HG02642 (cell line): ENCODE measurements at regions not wholly inside any gene's neighbourhood (a gene's known extent, or its start where the extent isn't known, plus 50 kb on each side); places are given as distances from the start of the nearest gene placed in this dataset.

Experiments used
- ATAC-seq: cut with Tn5 transposase; IDR thresholded peaks from one replicate; pipeline ENCODE4 v1.9.1; 2021; ENCODE audit warnings: mild to moderate bottlenecking; ENCODE audit not compliant: unreplicated experiment, poor library complexity

GRCh38 chr3:154976072-154976983 is 103.8 kb upstream of the MME start:
- ATAC-seq: no peak

GRCh38 chr3:154973851-154974250 is 106.3 kb upstream of the MME start:
- no peak for ATAC-seq

GRCh38 chr3:154972951-154973350 is 107.2 kb upstream of the MME start:
- no peak for ATAC-seq

- ATAC-seq: no peak
Measured at GRCh38 chr3:154971771-154972326, 108.3 kb upstream of the MME start.

- no peak for ATAC-seq
Measured at GRCh38 chr3:154971341-154971740, 108.8 kb upstream of the MME start.

GRCh38 chr3:154970797-154971196 is 109.3 kb upstream of the MME start:
- ATAC-seq: no peak

GRCh38 chr3:154969366-154969765 is 110.8 kb upstream of the MME start:
- no peak for ATAC-seq

GRCh38 chr3:154967090-154967489 is 113.0 kb upstream of the MME start:
- ATAC-seq: no peak

- ATAC-seq: no peak
Measured at GRCh38 chr3:154956815-154957214, 123.3 kb upstream of the MME start.

- ATAC-seq: no peak
Measured at GRCh38 chr3:154955907-154956533, 124.1 kb upstream of the MME start.

GRCh38 chr3:154954757-154955156 is 125.4 kb upstream of the MME start:
- no peak for ATAC-seq

- ATAC-seq: no peak
Measured at GRCh38 chr3:154953538-154953937, 126.6 kb upstream of the MME start.

- ATAC-seq: no peak
Measured at GRCh38 chr3:154952553-154952952, 127.6 kb upstream of the MME start.

- ATAC-seq: no peak
Measured at GRCh38 chr3:154943981-154944380, 136.1 kb upstream of the MME start.

- ATAC-seq: no peak
Measured at GRCh38 chr3:154942827-154943226, 137.3 kb upstream of the MME start.

GRCh38 chr3:154936196-154936595 is 143.9 kb upstream of the MME start:
- ATAC-seq: no peak

- ATAC-seq: no peak
Measured at GRCh38 chr3:154933581-154933980, 146.5 kb upstream of the MME start.

- ATAC-seq: no peak
Measured at GRCh38 chr3:154932633-154933032, 147.5 kb upstream of the MME start.

GRCh38 chr3:154931484-154931883 is 148.6 kb upstream of the MME start:
- no peak for ATAC-seq

- ATAC-seq: no peak
Measured at GRCh38 chr3:154926721-154927120, 153.4 kb upstream of the MME start.

- ATAC-seq: no peak
Measured at GRCh38 chr3:154921351-154921750, 158.8 kb upstream of the MME start.
